Panc1 (cell line): ENCODE measurements at regions not wholly inside any gene's neighbourhood (a gene's known extent, or its start where the extent isn't known, plus 50 kb on each side); places are given as distances from the start of the nearest gene placed in this dataset.

Source experiments
- POLR2AphosphoS5 ChIP-seq: IDR thresholded peaks from 2 replicates; pipeline ENCODE4 v1.6.1; 2012; ENCODE audit warnings: mild to moderate bottlenecking, low read depth, low read length, moderate library complexity
- REST ChIP-seq, 2 experiments: IDR thresholded peaks; 2 replicates each; pipeline ENCODE4 v1.6.1; 2011 to 2012; ENCODE audit warnings: low read depth in 2 of 2, control low read depth in 1 of 2, low read length in 1 of 2, mild to moderate bottlenecking in 1 of 2, moderate library complexity in 1 of 2; ENCODE audit not compliant: insufficient read depth in 1 of 2
- TF ChIP-seq, protein P1 (sequence below): fragments of 450-650 bp; IDR thresholded peaks from 2 replicates; pipeline ENCODE4 v1.5.1; 2017; ENCODE audit warnings: mild to moderate bottlenecking

DNA sequence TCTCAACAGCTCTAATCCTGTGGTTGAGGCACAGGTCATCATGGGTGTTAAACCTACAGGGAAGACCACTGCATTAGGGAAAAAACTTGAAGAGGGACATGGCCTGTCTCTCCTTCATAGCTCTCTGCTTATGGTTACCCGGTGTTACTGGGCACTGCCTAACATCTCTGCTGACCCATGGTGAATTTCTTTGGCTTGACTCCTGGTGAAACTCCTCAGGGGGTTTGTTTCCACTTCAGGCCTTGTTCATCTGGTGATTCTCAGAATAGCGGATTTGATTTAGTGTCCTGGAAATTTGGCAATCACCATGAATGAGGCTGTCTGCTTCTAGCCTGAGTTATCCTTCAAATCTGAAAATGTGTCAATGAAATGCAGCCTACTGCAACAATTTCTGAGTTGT, 114.4 kb downstream of the ZNF518B start:
- TF ChIP-seq, protein P1, sequence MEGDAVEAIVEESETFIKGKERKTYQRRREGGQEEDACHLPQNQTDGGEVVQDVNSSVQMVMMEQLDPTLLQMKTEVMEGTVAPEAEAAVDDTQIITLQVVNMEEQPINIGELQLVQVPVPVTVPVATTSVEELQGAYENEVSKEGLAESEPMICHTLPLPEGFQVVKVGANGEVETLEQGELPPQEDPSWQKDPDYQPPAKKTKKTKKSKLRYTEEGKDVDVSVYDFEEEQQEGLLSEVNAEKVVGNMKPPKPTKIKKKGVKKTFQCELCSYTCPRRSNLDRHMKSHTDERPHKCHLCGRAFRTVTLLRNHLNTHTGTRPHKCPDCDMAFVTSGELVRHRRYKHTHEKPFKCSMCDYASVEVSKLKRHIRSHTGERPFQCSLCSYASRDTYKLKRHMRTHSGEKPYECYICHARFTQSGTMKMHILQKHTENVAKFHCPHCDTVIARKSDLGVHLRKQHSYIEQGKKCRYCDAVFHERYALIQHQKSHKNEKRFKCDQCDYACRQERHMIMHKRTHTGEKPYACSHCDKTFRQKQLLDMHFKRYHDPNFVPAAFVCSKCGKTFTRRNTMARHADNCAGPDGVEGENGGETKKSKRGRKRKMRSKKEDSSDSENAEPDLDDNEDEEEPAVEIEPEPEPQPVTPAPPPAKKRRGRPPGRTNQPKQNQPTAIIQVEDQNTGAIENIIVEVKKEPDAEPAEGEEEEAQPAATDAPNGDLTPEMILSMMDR = no peak
- TF ChIP-seq POLR2AphosphoS5 (no peak), REST (IDR thresholded peaks at IDR 0.05; ENCODE audit: insufficient read depth in 1 of 2, low read depth in 2 of 2, low read length in 1 of 2) (no peak)
